ENCODE measurements at regions not wholly inside any gene's neighbourhood (a gene's known extent, or its start where the extent isn't known, plus 50 kb on each side); places are given as distances from the start of the nearest gene placed in this dataset.

DNA sequence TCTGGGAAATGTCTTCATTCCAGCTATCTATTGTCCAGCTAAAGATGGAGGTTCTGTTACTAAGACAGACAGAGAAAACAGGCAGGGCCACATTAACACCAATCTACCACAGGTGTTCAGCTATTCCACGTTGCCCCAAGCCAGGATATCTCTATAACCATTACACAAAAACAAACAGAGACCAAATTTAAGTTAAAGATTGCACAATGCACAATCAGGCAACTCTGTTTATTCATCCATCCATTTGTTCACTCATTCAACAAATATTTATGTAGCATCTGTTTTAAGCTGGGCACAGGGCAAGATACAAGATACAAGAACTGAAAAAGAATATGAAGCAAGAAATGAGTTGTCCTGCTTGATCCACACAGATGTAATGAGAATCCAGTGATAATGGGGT is 629.0 kb downstream of the MED13L start:
- no peaks in the 10 kb centered on the region for H3K27me3 ChIP-seq (ENCODE audit: insufficient read depth, low read length)
- DNase-seq (ENCODE audit: low read depth, low spot score) (no peak), ATAC-seq (no peak)
- BruUV-seq (replicated peaks) = no TSS peak
- ChIA-PET CTCF (no interaction called here), RAD21 (ENCODE audit: low non-redundant PET in 1 of 2, low total read pairs in 2 of 2, uncharacterized antibody in 2 of 2, unreplicated experiment in 2 of 2) (no interaction called here), POLR2A (no interaction called here)
- intact Hi-C loops (cut with micrococcal nuclease) = no loop called here
- H3K79me2 ChIP-seq (ENCODE audit: insufficient read depth, low read length) = no peaks in the 10 kb centered on the region
- H3K27ac ChIP-seq (ENCODE audit: low read depth, low read length) = no peak overlapping the region
- no peaks in the 10 kb centered on the region for H3K36me3 ChIP-seq (ENCODE audit: control insufficient read depth in 1 of 2, insufficient read depth in 2 of 2, low read length in 2 of 2)
- TF ChIP-seq JUND (IDR thresholded peaks at IDR 0.05) (no peak), EZH2phosphoT487 (IDR thresholded peaks at IDR 0.05; ENCODE audit: borderline replicate concordance) (no peak), RAD21 (IDR thresholded peaks at IDR 0.05; ENCODE audit: low read depth) (no peak), YY1 (IDR thresholded peaks at IDR 0.05; ENCODE audit: extremely low read depth, insufficient replicate concordance, low read depth, low read length) (no peak)
- no peak overlapping the region for H2AFZ ChIP-seq (ENCODE audit: low read depth, low read length, poor library complexity, severe bottlenecking)
- H3K9me2 ChIP-seq (ENCODE audit: insufficient read depth) = no peaks in the 10 kb centered on the region
- no peaks in the 10 kb centered on the region for H3K4me1 ChIP-seq (ENCODE audit: control insufficient read depth in 1 of 2, insufficient read depth in 2 of 2, low read length in 2 of 2)
- H3K4me3 ChIP-seq (replicated peaks in 1 of 2; ENCODE audit: low read depth in 1 of 2, low read length in 2 of 2) = no peak overlapping the region
- no peaks in the 10 kb centered on the region for H4K20me1 ChIP-seq (ENCODE audit: insufficient read depth)
- no peak overlapping the region for H3K4me2 ChIP-seq (ENCODE audit: low read length)
- no peak overlapping the region for H3K9ac ChIP-seq (ENCODE audit: low read length)
- H3K9me3 ChIP-seq (ENCODE audit: control insufficient read depth in 1 of 2, insufficient read depth in 1 of 2, low read depth in 1 of 2, low read length in 2 of 2) = no peaks in the 10 kb centered on the region

DNA sequence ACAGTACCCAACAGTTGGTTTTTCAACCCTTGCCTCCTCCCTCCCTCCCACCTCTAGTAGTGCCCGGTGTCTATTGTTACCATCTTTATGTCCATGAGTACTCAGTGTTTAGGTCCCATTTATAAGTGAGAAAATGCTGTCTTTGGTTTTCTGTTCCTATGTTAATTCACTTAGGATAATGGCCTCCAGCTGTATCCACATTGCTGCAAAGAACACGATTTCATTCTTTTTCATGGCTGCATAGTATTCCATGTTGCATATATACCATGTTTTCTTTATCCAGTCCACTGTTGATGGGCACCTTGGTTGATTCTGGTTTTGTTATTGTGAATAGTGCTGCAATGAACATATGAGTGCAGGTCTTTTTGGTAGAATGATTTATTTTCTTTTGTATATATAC is 631.3 kb downstream of the MED13L start:
- intact Hi-C loops (cut with micrococcal nuclease) = no loop called here
- CTCF ChIA-PET = no interaction called here
- Histone ChIP-seq H2AFZ (ENCODE audit: low read depth, low read length, poor library complexity, severe bottlenecking) (no peak overlapping the region), H3K27me3 (ENCODE audit: insufficient read depth, low read length) (no peaks in the 10 kb centered on the region), H3K9me3 (ENCODE audit: control insufficient read depth in 1 of 2, insufficient read depth in 1 of 2, low read depth in 1 of 2, low read length in 2 of 2) (no peaks in the 10 kb centered on the region), H4K20me1 (ENCODE audit: insufficient read depth) (no peaks in the 10 kb centered on the region), H3K4me2 (ENCODE audit: low read length) (no peak overlapping the region), H3K4me3 (replicated peaks in 1 of 2; ENCODE audit: low read depth in 1 of 2, low read length in 2 of 2) (no peak overlapping the region), H3K79me2 (ENCODE audit: insufficient read depth, low read length) (no peaks in the 10 kb centered on the region), H3K36me3 (ENCODE audit: control insufficient read depth in 1 of 2, insufficient read depth in 2 of 2, low read length in 2 of 2) (no peaks in the 10 kb centered on the region), H3K9ac (ENCODE audit: low read length) (no peak overlapping the region), H3K27ac (ENCODE audit: low read depth, low read length) (no peak overlapping the region), H3K9me2 (ENCODE audit: insufficient read depth) (no peaks in the 10 kb centered on the region), H3K4me1 (ENCODE audit: control insufficient read depth in 1 of 2, insufficient read depth in 2 of 2, low read length in 2 of 2) (no peaks in the 10 kb centered on the region)
- POLR2A ChIA-PET = no interaction called here
- ATAC-seq (no peak), DNase-seq (ENCODE audit: low read depth, low spot score) (no peak)
- RAD21 ChIA-PET (ENCODE audit: low non-redundant PET in 1 of 2, low total read pairs in 2 of 2, uncharacterized antibody in 2 of 2, unreplicated experiment in 2 of 2) = no interaction called here
- no TSS peak for BruUV-seq (replicated peaks)
- TF ChIP-seq POLR2AphosphoS5 (IDR thresholded peaks at IDR 0.05; ENCODE audit: low read depth, low read length) = no peak
- TF ChIP-seq POLR2A (IDR thresholded peaks at IDR 0.05; ENCODE audit: borderline replicate concordance, extremely low read depth, insufficient read depth, insufficient read length) = no peak

Data from HCT116 (cell line).